H1 (cell line): ENCODE measurements at regions not wholly inside any gene's neighbourhood (a gene's known extent, or its start where the extent isn't known, plus 50 kb on each side); places are given as distances from the start of the nearest gene placed in this dataset.

Source experiments
- CTCF ChIA-PET: fragments of 300-600 bp; sonication (Branson Sonifier 250); formaldehyde crosslinking; loops from one replicate; lab custom pipeline; 2021; ENCODE audit not compliant: partially characterized antibody; lab: Charles Lee
- POLR2A ChIA-PET: fragments of 300-600 bp; sonication (Branson Sonifier 250); formaldehyde crosslinking; loops from one replicate; lab custom pipeline; 2021; ENCODE audit warnings: inconsistent platforms; ENCODE audit not compliant: partially characterized antibody; lab: Charles Lee
- DNase-seq, 2 experiments: peaks; one replicate each; pipeline versions ENCODE4 v3.0.0 to v3.0.0-alpha.2; 2010 to 2022; ENCODE audit warnings: low spot score in 2 of 2, low read depth in 1 of 2, mixed read lengths in 1 of 2
- FAIRE-seq: peaks from 2 replicates; lab custom pipeline; 2011; peaks lifted over from hg19 to GRCh38; lab: Jason Lieb, UNC
- H2AFZ ChIP-seq: 2 replicates; pipeline ENCODE4 v1.8.1; 2012; ENCODE audit warnings: low read length, inconsistent platforms
- H2AK5ac ChIP-seq: 2 replicates; pipeline ENCODE4 v1.6.1; 2013; ENCODE audit warnings: low read depth, low read length
- H2BK120ac ChIP-seq: replicated peaks from 2 replicates; pipeline ENCODE3; 2013; ENCODE audit warnings: low read depth, low read length, inconsistent platforms
- H2BK12ac ChIP-seq: 2 replicates; pipeline ENCODE4 v1.6.1; 2013; ENCODE audit warnings: low read depth, low read length
- H2BK15ac ChIP-seq: 2 replicates; pipeline ENCODE4 v1.6.1; 2013; ENCODE audit warnings: low read length
- H2BK20ac ChIP-seq: 2 replicates; pipeline ENCODE4 v1.6.1; 2013; ENCODE audit warnings: low read length
- H2BK5ac ChIP-seq: 2 replicates; pipeline ENCODE4 v1.6.1; 2013; ENCODE audit warnings: low read depth, low read length
- H3K14ac ChIP-seq: 2 replicates; pipeline ENCODE4 v1.6.1; 2013; ENCODE audit warnings: inconsistent platforms; ENCODE audit not compliant: insufficient read length
- H3K18ac ChIP-seq: 2 replicates; pipeline ENCODE4 v1.6.1; 2013; ENCODE audit warnings: low read length; ENCODE audit errors: extremely low read depth
- H3K23ac ChIP-seq: 2 replicates; pipeline ENCODE4 v1.6.1; 2013; ENCODE audit warnings: inconsistent platforms; ENCODE audit not compliant: insufficient read length
- H3K23me2 ChIP-seq: 2 replicates; pipeline ENCODE4 v1.6.1; 2013; ENCODE audit warnings: low read depth, low read length
- H3K27ac ChIP-seq: 2 replicates; pipeline ENCODE4 v1.6.1; 2011; ENCODE audit warnings: low read depth, low read length, inconsistent platforms
- H3K27me3 ChIP-seq, 4 experiments: replicated peaks in 1 of 4; 1 replicate in 1 of 4; 2 replicates in 3 of 4; pipeline versions ENCODE4 v1.6.1 to v1.8.1; 2011 to 2013; ENCODE audit warnings: low read length in 3 of 4, mild to moderate bottlenecking in 3 of 4, inconsistent platforms in 2 of 4, mixed read lengths in 2 of 4, moderate library complexity in 1 of 4; ENCODE audit not compliant: control insufficient read depth in 3 of 4, insufficient read depth in 3 of 4; ENCODE audit errors: extremely low read depth in 1 of 4
- H3K36me3 ChIP-seq, 4 experiments: 2 replicates each; pipeline versions ENCODE4 v1.6.1 to v1.8.1; 2011 to 2013; ENCODE audit warnings: mild to moderate bottlenecking in 4 of 4, low read length in 3 of 4, moderate library complexity in 2 of 4, control low read depth in 1 of 4, inconsistent platforms in 1 of 4; ENCODE audit not compliant: insufficient read depth in 4 of 4, control insufficient read depth in 2 of 4
- H3K4ac ChIP-seq: replicated peaks from 2 replicates; pipeline ENCODE3; 2013; ENCODE audit warnings: low read length, low read depth, mixed read lengths, inconsistent platforms; ENCODE audit not compliant: insufficient read length
- H3K4me1 ChIP-seq, 4 experiments: replicated peaks in 1 of 4; 1 replicate in 1 of 4; 2 replicates in 3 of 4; pipeline versions ENCODE4 v1.6.1 to v1.8.1; 2011 to 2013; ENCODE audit warnings: low read length in 3 of 4, inconsistent platforms in 2 of 4, mixed read lengths in 1 of 4; ENCODE audit not compliant: insufficient read depth in 4 of 4, control insufficient read depth in 3 of 4
- H3K4me2 ChIP-seq, 2 experiments: 2 replicates each; pipeline versions ENCODE4 v1.6.1 to v1.8.1; 2011 to 2013; ENCODE audit warnings: low read depth in 2 of 2, low read length in 2 of 2, control low read depth in 1 of 2, inconsistent platforms in 1 of 2, mild to moderate bottlenecking in 1 of 2; ENCODE audit not compliant: insufficient read depth in 1 of 2
- H3K4me3 ChIP-seq, 4 experiments: fragments of 200-600, 300-600 bp in 1 of 4; sonication (generic), shearing (Covaris generic), sonication (Bioruptor Twin) in 1 of 4; 2 replicates each; pipeline versions ENCODE4 v1.5.1 to v1.8.1; 2011 to 2016; ENCODE audit warnings: low read length in 4 of 4, low read depth in 3 of 4, control low read depth in 2 of 4, inconsistent platforms in 2 of 4, mild to moderate bottlenecking in 2 of 4, mixed read lengths in 1 of 4, moderate library complexity in 1 of 4; ENCODE audit not compliant: insufficient read depth in 2 of 4; ENCODE audit errors: extremely low read depth in 1 of 4
- H3K56ac ChIP-seq: replicated peaks from 2 replicates; pipeline ENCODE3; 2013; ENCODE audit warnings: low read depth, mild to moderate bottlenecking, mixed read lengths, low read length, inconsistent platforms; ENCODE audit not compliant: insufficient read length
- H3K79me1 ChIP-seq: 2 replicates; pipeline ENCODE4 v1.6.1; 2013; ENCODE audit warnings: low read depth, low read length, control low read depth
- H3K79me2 ChIP-seq, 2 experiments: 2 replicates each; pipeline versions ENCODE4 v1.6.1 to v1.8.1; 2012 to 2013; ENCODE audit warnings: low read length in 2 of 2, mild to moderate bottlenecking in 2 of 2, inconsistent platforms in 1 of 2; ENCODE audit not compliant: insufficient read depth in 2 of 2, control insufficient read depth in 1 of 2
- H3K9ac ChIP-seq, 4 experiments: replicated peaks in 1 of 4; 1 replicate in 1 of 4; 2 replicates in 3 of 4; pipeline versions ENCODE4 v1.6.1 to v1.8.1; 2011 to 2013; ENCODE audit warnings: low read depth in 3 of 4, low read length in 3 of 4, control low read depth in 2 of 4, mild to moderate bottlenecking in 2 of 4, moderate library complexity in 2 of 4, inconsistent platforms in 1 of 4; ENCODE audit errors: extremely low read depth in 1 of 4
- H3K9me3 ChIP-seq, 2 experiments: 2 replicates each; pipeline versions ENCODE4 v1.6.1 to v1.8.1; 2012 to 2013; ENCODE audit warnings: mild to moderate bottlenecking in 2 of 2, moderate library complexity in 2 of 2, control low read depth in 1 of 2, inconsistent platforms in 1 of 2, low read depth in 1 of 2, low read length in 1 of 2, mixed read lengths in 1 of 2; ENCODE audit not compliant: insufficient read depth in 2 of 2
- H4K20me1 ChIP-seq, 2 experiments: replicated peaks in 1 of 2; 2 replicates each; pipeline versions ENCODE3 to v1.8.1; 2011 to 2013; ENCODE audit warnings: inconsistent platforms in 2 of 2, low read length in 2 of 2, mild to moderate bottlenecking in 1 of 2; ENCODE audit not compliant: insufficient read depth in 2 of 2, control insufficient read depth in 1 of 2
- H4K5ac ChIP-seq: 2 replicates; pipeline ENCODE4 v1.6.1; 2013; ENCODE audit warnings: low read length, low read depth, mixed read lengths, inconsistent platforms; ENCODE audit not compliant: insufficient read length
- H4K8ac ChIP-seq: 2 replicates; pipeline ENCODE4 v1.8.0; 2013; ENCODE audit warnings: mild to moderate bottlenecking, moderate library complexity, low read length, inconsistent platforms; ENCODE audit not compliant: insufficient read depth; ENCODE audit errors: extremely low read depth
- H4K91ac ChIP-seq: replicated peaks from 2 replicates; pipeline ENCODE3; 2013; ENCODE audit warnings: low read length, mixed read lengths, inconsistent platforms; ENCODE audit not compliant: insufficient read length
- SP1 ChIP-seq: IDR thresholded peaks from 2 replicates; pipeline ENCODE4 v1.6.1; 2011; ENCODE audit warnings: low read depth, low read length
- SUZ12 ChIP-seq: fragments of 200-600 bp; sonication (generic); IDR thresholded peaks from 2 replicates; pipeline ENCODE4 v1.6.1; 2012; ENCODE audit warnings: mild to moderate bottlenecking, inconsistent platforms, low read length, moderate library complexity, mixed read lengths
- WGBS, 2 experiments: shearing (Covaris generic) in 1 of 2; methylation state at CpG; one replicate each; pipeline versions ENCODE4 v1.1.6 to v1.1.7; 2013 to 2015; ENCODE audit warnings: low lambda C conversion rate in 2 of 2, mixed read lengths in 2 of 2, inconsistent platforms in 1 of 2, low coverage in 1 of 2, missing lambda C conversion rate in 1 of 2; ENCODE audit not compliant: insufficient replicate concordance in 2 of 2, insufficient coverage in 1 of 2, insufficient read length in 1 of 2; ENCODE audit errors: extremely low coverage in 1 of 2, missing lambda C conversion rate in 1 of 2; 5-methylcytosine and 5-hydroxymethylcytosine counted together

DNA sequence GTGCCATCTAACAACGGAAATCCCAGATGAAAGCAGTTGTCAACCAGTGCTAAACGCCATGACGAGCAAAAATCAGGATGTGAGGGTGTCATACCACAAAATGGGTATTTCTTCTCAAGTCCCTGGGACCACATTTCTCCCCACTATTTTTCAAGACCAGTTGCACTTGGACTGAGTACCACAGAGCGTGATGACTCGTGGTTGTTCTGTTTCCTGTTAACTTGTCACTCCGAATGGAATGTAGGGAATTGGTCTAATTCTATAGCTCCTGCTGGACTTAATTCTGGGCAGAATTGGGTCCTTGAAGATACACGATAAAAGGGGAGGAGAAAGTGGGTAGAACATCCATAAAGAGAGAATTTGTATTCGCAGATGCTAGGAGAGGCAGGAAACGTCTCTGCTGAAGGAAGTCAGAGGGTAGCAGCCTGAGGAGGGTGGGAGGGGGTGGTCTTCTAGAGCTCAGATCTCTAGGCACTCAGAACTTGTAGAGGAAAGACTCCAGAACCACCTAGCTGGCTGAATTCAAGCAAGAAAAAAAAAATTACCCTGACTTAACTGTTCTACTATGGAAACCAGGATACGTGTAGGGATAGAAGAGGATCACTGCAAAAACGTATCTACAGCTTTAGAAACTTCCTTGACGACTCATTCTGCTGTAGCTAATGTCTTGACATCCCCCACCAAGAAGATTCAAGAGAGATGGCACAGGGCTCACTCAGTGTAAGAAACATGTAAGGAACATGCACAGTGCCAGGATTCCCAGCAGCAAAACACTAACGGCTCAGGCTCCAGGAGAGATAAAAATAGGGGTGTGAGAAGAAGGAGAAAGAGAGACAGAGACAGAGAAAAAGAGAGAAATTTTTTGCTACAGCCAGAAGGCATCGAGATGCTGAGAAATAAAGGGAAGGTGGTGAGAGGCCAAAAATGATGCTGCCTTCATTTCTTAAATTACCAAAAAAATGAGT is 494.7 kb downstream of the CD83 start:
- Histone ChIP-seq H3K4me1 (peaks cover 0 to 3% (median 0%) of the 10 kb centered on the region in 4 experiments; a peak in 1 of 7 replicates), H4K91ac (no peak overlapping the region), H3K4me2 (no peak overlapping the region), H3K23me2 (no peaks in the 10 kb centered on the region), H4K20me1 (no peaks in the 10 kb centered on the region), H3K27ac (no peak overlapping the region), H2BK15ac (no peak overlapping the region), H3K4ac (no peak overlapping the region), H2BK20ac (no peak overlapping the region), H3K9ac (no peak overlapping the region), H2BK5ac (no peak overlapping the region; the same call in 1 of the 2 replicates), H3K36me3 (no peaks in the 10 kb centered on the region), H3K4me3 (no peak overlapping the region), H2AFZ (no peak overlapping the region), H2BK120ac (no peak overlapping the region), H4K5ac (no peak overlapping the region), H3K9me3 (peaks cover 7 to 8% of the 10 kb centered on the region in 2 experiments), H2AK5ac (no peak overlapping the region), H3K27me3 (no peaks in the 10 kb centered on the region), H3K23ac (no peak overlapping the region), H2BK12ac (no peak overlapping the region), H4K8ac (no peak overlapping the region), H3K18ac (no peak overlapping the region), H3K79me1 (no peaks in the 10 kb centered on the region), H3K79me2 (no peaks in the 10 kb centered on the region), H3K14ac (no peak overlapping the region), H3K56ac (no peak overlapping the region)
- CTCF ChIA-PET = interaction anchor here (1.1 kb wide), 1 partner anchor 170 kb away, joined by 3 read pairs; no protein-coding TSS in a partner anchor
- WGBS, 2 experiments = 89% methylated on average over 14 of the region's 14 CpGs; no CpG with 5 or more reads in 1 of the 2 experiments
- FAIRE-seq (no peak), DNase-seq (no peak)
- POLR2A ChIA-PET = interaction anchor here (0.6 kb wide), 1 partner anchor 717 kb away, joined by 3 read pairs; no protein-coding TSS in a partner anchor
- no peak for TF ChIP-seq SP1
- no peak for TF ChIP-seq SUZ12
